Superior temporal gyrus (tissue), 1 donor: ENCODE measurements at regions not wholly inside any gene's neighbourhood (a gene's known extent, or its start where the extent isn't known, plus 50 kb on each side); places are given as distances from the start of the nearest gene placed in this dataset.
A peak's percentile ranks its signal among the peaks of the same experiment; 100 is the strongest.

Source experiments
- DNase-seq: peaks from one replicate; pipeline ENCODE4 v3.0.0-alpha.2; 2016; ENCODE audit errors: extremely low spot score

- no peak for DNase-seq
Measured at GRCh38 chr10:4119107-4119506, 334.1 kb upstream of the KLF6 start.

GRCh38 chr10:4117604-4118003 is 332.6 kb upstream of the KLF6 start:
- no peak for DNase-seq

DNA sequence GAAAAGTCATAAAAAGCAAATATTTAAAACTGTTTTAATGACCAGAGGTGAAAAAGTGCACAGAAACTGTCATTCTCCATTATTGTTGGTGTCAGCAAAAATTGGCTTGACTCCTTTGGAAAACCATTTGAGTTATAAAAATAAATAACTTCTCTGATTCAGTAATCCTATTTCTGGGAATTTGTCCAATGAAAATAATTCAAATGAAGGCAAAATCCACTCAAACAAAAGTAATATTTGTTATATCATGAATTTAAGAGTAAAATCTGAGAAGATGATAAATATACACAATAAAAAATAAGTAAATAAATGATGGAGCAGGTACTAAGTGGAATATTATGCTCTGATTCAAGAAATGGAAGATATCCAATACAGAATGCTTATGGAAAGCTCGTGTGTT is 326.6 kb upstream of the KLF6 start:
- DNase-seq, result no peak

- DNase-seq, result no peak
Measured at GRCh38 chr10:4109469-4109868, 324.5 kb upstream of the KLF6 start.

DNA sequence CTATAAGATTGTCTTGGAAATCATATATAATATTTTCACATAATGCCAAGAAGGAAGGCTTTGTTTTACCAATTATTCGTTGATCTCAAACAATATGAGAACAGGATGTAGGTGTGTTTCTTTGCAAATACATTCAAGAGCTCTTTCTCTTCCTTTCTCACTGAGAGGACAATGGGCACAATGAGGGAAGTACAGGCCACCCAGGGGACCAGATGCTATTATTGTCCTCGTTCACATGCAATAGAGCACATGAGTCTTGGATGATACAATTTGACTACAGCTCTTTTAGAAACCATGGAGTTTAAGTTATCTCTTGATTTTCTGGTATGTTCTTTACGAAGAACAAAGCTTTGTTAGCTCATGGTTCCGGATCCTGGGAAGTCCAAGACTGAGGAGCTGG is 323.7 kb upstream of the KLF6 start:
- no peak for DNase-seq

DNA sequence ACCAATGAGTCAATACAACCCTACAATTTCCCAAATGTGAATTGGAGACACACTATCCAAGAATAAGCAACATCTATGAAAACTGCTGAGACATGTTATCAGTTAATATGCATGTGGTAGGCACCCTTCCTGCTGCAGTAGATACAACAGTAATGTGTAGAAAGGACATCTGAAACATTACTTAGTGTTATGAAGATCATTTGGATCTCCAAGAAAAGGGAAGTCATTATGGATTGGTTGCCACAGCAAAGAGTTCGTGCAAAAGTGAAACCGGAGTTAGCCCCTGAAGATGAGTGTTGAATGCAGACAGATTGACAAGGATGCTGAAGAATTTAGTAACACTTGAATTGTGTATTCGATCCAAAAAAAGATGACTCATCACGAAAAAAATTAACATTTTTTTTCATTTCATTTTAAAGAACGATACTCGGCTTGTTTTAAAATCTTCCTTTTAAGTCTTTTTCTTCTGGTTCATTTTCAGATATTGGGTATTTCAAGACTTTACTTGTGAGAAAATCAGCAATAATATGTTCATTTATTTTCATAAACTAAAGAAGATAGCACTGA is 322.4 kb upstream of the KLF6 start:
- peak; percentile 18 for DNase-seq

- DNase-seq, result no peak
Measured at GRCh38 chr10:4103603-4104002, 318.6 kb upstream of the KLF6 start.

DNA sequence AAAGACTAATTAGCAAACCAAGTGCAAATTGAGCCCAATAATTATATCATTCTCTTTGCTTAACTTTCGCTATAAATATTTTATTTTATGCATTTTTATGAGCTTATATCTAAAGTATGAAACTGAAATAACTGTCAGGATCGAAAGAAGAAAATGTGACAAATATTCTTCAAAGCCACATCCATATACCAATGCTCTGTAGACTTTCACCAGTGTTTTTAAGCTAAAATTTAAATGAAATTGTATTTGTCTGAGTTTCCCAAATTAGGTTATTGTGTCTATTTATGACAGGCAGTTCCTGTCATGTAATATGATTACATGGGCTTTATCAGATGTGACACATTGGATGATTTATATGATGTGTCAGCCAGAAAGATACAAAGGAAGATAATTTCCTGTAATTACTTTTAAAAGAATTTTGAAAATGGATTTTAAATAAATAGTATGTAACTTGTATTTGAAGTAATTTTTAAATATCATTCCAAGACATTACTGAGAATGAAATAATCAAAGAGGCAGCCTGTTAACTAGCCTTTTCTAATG is 317.9 kb upstream of the KLF6 start:
- DNase-seq, result no peak

DNA sequence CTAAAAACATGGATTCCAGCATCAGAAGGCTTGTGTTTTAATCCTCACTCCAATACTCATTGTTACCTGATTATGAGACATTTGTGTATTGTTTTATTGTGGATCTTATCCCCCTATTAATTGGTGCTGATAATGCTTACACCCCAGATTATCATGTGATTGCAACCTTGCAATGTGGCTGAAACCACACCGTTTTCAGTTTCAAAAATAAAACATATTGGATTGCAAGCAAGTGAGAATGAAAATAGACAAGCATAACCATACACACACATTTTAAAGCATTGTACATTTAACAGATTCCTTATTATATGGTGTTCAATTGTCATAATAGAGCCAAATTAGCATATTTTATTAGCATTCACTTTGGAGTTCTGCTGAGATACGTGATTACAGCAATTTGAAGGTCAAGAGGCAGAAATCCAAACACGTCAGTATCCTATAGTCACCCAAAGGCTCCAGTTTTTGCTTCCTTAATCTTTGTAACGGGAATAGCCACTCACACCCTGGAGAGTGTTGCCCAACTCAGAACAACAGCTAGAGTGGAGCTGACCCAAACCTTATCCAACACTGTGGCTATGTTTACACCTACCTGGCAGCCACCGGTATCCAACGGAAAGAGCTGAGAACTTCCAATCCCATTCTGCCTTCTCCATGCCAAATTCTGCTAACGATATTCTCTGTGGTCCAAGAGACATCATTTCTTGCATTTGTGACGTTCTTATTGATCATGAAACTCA is 317.1 kb upstream of the KLF6 start:
- no peak for DNase-seq

DNA sequence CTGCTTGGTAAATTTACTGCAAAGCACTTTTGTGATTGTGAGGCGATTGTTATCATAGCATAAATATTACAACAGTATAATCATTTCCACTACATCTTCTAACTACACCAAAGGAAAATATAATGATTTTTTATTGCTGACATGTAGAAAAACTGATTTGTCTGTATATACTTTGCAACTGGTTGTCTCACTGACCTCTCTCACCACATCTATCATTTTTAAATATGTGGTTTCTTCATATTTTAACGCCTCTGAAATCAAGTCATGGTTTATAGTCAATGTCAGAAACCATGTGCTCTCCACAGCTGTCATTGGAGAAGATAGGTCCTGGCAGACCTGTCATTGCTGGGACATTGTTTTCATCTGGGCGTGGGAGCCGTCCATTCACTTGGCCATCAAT is 315.4 kb upstream of the KLF6 start:
- no peak for DNase-seq

GRCh38 chr10:4099202-4099601 is 314.2 kb upstream of the KLF6 start:
- DNase-seq, result no peak

DNA sequence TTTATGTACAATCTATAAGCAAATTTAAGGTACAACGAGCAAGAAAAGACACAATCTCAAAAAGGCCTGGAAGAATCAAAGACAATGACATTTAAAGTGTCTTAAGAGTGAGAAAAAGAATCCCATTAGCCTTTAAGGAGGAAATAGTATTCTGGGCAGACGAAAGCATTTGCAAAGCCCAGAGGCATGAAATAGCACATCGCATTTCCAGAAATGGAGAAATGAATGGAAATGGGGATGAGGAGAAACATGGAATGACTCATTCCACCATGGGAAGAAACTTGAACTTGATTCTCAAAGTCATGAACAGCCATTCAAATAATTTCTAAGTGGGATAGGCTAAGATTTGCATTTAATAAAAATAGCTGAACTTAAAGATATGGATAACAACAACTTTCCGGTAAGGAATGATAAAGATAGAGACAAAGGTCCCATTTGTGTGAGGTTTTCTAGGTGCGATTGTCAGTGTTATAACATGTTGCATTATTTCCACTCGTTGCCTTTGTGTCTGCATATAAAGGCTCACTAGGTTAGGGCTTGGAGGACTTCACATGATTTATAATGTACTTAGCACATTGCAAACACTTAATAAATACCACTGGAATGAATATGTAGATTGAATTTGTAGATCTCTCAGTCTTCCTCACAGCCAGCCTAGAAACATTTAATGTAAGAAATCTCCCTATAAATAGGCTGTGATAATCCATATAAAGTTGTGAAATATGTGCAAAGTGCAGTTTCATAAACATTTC is 310.3 kb upstream of the KLF6 start:
- DNase-seq, result no peak

GRCh38 chr10:4094751-4095150 is 309.7 kb upstream of the KLF6 start:
- no peak for DNase-seq

- no peak for DNase-seq
Measured at GRCh38 chr10:4093438-4093837, 308.4 kb upstream of the KLF6 start.

DNA sequence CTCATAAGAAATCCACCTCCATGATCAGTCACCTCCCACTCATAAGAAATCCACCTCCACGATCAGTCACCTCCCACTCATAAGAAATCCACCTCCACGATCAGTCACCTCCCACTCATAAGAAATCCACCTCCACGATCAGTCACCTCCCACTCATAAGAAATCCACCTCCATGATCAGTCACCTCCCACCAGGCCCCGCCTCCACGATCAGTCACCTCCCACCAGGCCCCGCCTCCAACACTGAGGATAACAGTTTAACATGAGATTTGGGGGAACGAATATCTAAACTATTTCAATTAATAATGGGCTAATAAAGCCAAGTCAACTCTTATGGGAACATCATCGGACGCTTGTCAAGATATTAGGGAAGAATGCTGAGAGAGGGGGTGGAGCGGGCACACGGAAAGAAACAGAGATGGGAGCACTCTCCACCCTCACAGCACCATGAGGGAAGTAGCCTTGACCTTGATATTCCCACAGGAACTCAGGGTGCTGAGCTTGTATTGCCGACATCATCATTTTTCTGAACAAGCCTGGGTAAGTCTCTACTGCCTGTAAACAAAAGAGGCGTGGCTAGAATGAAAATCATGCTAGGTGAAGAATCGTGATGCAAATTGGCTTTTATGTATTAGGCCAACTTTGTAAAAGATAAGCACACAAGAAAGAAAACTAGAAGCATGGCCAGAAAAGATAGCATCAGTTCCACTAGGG is 303.5 kb upstream of the KLF6 start:
- no peak for DNase-seq

DNA sequence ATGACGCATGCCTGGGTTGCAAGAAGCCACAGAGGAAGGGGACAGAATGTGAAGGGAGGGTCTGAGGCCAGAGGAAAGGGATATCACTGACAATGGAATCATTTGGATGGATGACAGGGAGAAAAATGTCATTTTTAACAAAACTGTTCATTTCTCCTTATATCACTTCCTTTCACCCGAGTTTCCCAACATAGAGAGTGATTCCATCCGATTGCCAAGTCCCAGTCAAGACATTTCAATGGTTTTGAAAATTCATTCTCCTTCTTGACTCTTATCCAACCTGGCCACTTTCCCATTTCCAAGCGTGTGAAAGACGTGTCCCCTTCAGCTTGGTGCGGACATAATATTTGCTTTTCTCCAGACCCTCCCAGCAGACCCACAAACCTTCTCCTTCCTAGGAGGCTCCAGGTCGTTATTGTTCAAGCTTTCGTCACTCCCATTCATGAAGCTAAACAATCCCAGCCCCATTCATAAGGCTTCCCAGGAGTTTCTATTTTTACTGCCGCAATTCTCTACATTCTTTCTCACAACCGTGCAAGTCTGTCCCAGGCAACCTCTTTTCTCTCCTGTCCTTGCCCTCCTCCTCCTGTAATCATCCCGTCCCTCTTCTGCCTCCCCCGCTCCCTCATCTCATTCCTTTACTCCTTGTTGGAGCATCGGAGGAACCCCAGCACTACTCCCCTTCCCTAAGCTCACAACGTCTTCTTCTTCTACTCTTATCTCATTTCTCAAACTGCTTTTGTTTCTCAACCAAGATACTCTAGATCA is 301.3 kb upstream of the KLF6 start:
- DNase-seq, result no peak

DNA sequence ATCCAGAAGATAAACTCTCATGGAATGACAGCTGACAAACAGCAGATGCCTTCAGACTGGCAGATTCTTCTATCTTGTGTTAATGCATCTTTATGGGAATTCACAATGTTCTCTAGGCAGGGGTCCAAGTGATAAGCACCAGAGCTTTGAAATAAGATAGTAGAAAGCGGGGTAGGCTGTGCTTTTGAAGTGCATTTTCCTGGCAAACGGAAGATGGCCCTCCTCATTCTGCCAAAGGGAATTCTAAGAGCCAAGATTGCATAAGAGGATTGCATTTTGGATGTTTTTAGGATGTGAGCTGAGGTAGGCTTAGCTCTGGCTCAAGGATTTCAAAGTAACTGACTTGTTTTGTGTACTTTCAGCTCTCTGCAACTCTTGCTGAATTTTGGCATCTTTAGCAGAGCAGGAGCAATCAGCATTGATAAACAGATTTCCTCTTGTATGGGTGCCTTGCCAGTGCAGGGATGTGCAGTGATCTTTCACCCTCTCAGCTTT is 298.5 kb upstream of the KLF6 start:
- peak; percentile 39 for DNase-seq

GRCh38 chr10:4082861-4083260 is 297.9 kb upstream of the KLF6 start:
- DNase-seq, result no peak

DNA sequence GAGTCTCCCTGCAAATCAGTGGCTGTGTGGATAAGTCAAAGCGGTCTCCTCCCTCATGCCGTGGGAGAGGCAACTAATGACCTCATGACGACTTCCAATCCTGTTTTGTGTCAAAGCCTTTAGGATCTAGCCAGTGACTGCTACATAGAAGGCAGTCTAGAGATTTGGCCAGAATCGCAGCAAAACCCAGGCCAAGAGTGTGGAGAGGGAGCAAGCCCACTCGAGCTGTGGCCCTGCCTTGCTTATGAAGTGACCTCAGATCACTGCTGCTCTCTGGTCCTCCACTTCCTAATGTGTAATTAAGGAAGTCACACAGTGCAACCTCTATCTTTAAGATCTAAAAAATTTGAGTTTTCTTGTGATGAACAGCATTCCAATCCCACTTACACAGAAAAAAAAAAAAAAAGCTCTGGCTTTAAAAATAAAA is 296.7 kb upstream of the KLF6 start:
- no peak for DNase-seq

DNA sequence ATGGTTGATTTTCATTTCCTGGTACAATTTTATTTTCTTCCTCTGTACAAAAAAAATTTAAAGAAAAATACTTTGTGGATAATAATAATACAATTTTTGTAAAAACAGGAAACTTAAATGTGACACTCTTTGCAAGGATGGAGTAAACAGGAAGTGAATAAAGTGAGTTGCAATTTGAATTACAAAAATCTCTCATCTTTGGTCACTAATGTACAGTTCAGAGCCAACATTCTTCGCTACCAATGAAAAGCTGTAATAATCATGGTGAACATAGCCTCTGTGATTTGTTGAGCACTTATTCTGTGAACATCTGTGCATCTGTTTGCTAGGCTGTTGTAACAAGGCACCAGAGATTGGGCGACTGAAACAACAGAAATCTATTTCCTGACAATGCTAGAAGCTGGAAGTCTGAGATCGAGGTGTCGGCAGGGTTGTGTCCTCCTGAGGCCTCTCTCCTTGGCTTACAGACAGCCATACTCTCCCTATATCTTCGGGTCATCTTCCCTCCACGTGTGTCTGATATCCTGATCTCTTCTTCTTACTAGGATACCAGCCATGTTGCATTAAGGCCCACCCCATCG is 295.3 kb upstream of the KLF6 start:
- no peak for DNase-seq

DNA sequence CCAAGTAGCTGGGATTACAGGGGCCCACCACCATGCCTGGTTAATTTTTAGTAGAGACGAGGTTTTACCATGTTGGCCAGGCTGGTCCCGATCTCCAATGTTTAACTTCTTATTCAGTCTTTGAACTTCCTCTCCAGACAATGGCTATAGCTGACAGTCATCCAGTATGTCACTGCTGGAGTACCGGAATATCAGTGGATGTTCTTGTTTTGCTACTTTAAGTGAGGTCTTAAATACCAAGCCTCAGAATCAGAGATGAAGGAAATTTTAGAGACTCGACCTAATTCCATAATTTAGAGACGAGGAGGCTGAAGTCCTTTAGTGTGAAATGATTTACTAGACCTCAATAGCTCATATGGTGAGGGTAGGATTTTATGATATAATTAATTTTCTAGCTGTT is 294.8 kb upstream of the KLF6 start:
- DNase-seq, result no peak
